ENCODE measurements at regions not wholly inside any gene's neighbourhood (a gene's known extent, or its start where the extent isn't known, plus 50 kb on each side); places are given as distances from the start of the nearest gene placed in this dataset.
"Not testable (repeated sequence)": the region's sequence is repeated elsewhere in the genome, so short reads cannot be mapped to it uniquely, and the experiment has no call there.

- no peak for TF ChIP-seq CTCF (IDR thresholded peaks at IDR 0.05)
- TF ChIP-seq POLR2A (IDR thresholded peaks at IDR 0.05): no peak
- Histone ChIP-seq H3K27ac (no peak overlapping the region), H3K4me1 (no peaks in the 10 kb centered on the region), H3K27me3 (no peaks in the 10 kb centered on the region), H3K9me3 (no peaks in the 10 kb centered on the region), H3K4me3 (no peak overlapping the region), H3K36me3 (ENCODE audit: low read depth, missing control alignments) (no peaks in the 10 kb centered on the region)
- no peak for DNase-seq
- intact Hi-C loops (cut with DNase I; ENCODE audit: low total_unique reads): no loop called here
Observed at GRCh38 chr3:18526667-18527066, 101.5 kb upstream of the SATB1 start.

- DNase-seq; H3K27me3 ChIP-seq; H3K4me3 ChIP-seq; intact Hi-C loops (cut with DNase I; ENCODE audit: low total_unique reads); H3K36me3 ChIP-seq (ENCODE audit: low read depth, missing control alignments); H3K4me1 ChIP-seq; H3K9me3 ChIP-seq; H3K27ac ChIP-seq: not testable (repeated sequence)
- WGBS, 2 donors: 82 to 91% methylated on average over 14 to 18 of the region's 19 CpGs
Observed at GRCh38 chr3:18516170-18516569, 91.0 kb upstream of the SATB1 start.

- intact Hi-C loops (cut with DNase I; ENCODE audit: low total_unique reads): no loop called here
- Histone ChIP-seq H3K9me3 (no peaks in the 10 kb centered on the region), H3K27me3 (no peaks in the 10 kb centered on the region), H3K36me3 (ENCODE audit: low read depth, missing control alignments) (no peaks in the 10 kb centered on the region), H3K27ac (no peak overlapping the region), H3K4me3 (no peak overlapping the region), H3K4me1 (no peaks in the 10 kb centered on the region)
- TF ChIP-seq POLR2A (IDR thresholded peaks at IDR 0.05) (no peak), CTCF (IDR thresholded peaks at IDR 0.05) (no peak)
- DNase-seq: no peak
- 79 to 86% methylated on average over 3 of the region's 3 CpGs for WGBS, 2 donors
Observed at GRCh38 chr3:18513091-18513490, 88.0 kb upstream of the SATB1 start.

- Histone ChIP-seq H3K4me1 (no peaks in the 10 kb centered on the region), H3K36me3 (ENCODE audit: low read depth, missing control alignments) (no peaks in the 10 kb centered on the region), H3K9me3 (no peaks in the 10 kb centered on the region), H3K27me3 (no peaks in the 10 kb centered on the region), H3K4me3 (no peak overlapping the region), H3K27ac (no peak overlapping the region)
- DNase-seq: no peak
- no peak for TF ChIP-seq POLR2A (IDR thresholded peaks at IDR 0.05)
- TF ChIP-seq CTCF (IDR thresholded peaks at IDR 0.05): no peak
- 96 to 100% methylated on average over 1 of the region's 1 CpG for WGBS, 2 donors
- intact Hi-C loops (cut with DNase I; ENCODE audit: low total_unique reads): no loop called here
Observed at GRCh38 chr3:18512007-18512406, 86.9 kb upstream of the SATB1 start.

- TF ChIP-seq CTCF (IDR thresholded peaks at IDR 0.05) (no peak), POLR2A (IDR thresholded peaks at IDR 0.05) (no peak)
- intact Hi-C loops (cut with DNase I; ENCODE audit: low total_unique reads): no loop called here
- H3K27me3 ChIP-seq: no peaks in the 10 kb centered on the region
- H3K4me3 ChIP-seq: no peak overlapping the region
- no peaks in the 10 kb centered on the region for H3K4me1 ChIP-seq
- no peak for DNase-seq
- H3K27ac ChIP-seq: no peak overlapping the region
- 83 to 84% methylated on average over 3 of the region's 3 CpGs for WGBS, 2 donors
- H3K36me3 ChIP-seq (ENCODE audit: low read depth, missing control alignments): no peaks in the 10 kb centered on the region
- no peaks in the 10 kb centered on the region for H3K9me3 ChIP-seq
Observed at GRCh38 chr3:18510947-18511346, 85.8 kb upstream of the SATB1 start.
